HG02642 (cell line): ENCODE measurements at regions not wholly inside any gene's neighbourhood (a gene's known extent, or its start where the extent isn't known, plus 50 kb on each side); places are given as distances from the start of the nearest gene placed in this dataset.

Experiments used
- ATAC-seq: cut with Tn5 transposase; IDR thresholded peaks from one replicate; pipeline ENCODE4 v1.9.1; 2021; ENCODE audit warnings: mild to moderate bottlenecking; ENCODE audit not compliant: unreplicated experiment, poor library complexity

DNA sequence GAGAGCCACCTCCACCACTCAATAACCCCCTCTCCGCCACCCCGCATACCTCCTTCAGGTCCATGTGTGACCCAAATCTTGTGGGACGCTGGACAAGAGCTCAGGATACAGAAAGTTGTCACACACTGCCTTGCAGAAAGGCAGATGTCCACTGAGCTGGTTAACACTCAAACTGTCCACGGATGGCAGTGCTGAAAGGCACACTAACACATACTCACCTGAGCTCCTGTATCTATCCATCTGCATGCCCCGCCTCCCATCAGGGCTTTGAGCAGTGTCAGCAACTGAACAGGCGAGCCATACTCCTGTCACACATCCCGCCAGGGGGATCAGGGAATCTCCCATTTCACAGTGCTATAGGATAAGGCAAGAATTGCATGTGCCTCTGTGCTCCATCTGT is 642.0 kb downstream of the GALC start:
- no peak for ATAC-seq

DNA sequence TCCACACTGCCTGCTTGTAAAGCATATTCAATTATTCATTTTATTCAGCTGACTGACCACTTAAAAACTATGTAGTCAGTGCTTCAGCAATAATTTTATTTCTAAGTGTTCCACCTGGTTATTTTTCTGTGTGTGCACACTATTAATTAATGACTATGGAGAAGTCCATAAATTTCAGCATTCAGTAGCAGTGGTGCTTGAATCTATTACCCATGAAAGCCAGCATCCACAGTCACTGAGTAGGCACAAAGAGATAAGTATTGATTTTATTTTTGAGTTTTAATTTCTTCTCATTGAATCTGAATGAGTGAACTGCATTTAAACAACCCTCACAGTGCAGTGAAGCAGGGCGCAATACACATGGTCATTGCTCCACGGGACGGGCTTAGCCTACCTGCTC is 643.1 kb downstream of the GALC start:
- no peak for ATAC-seq

DNA sequence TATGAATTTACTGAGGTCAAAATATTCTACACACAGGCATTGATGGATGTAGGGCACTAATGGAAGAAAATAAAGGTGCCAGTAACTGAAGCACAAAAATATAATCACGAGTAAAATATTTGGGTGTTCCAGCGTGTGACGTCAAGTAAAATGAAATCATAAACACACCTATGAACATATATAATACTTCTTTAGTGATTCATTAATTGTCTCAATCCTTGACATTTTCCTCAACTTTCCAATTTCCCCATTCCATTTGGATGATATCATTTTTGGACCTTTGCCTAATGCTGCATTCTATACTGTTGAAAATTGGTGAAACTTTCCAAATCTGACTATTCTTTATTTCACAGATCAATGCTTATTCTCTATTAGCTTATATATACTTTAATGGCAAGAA is 649.3 kb downstream of the GALC start:
- ATAC-seq: no peak

DNA sequence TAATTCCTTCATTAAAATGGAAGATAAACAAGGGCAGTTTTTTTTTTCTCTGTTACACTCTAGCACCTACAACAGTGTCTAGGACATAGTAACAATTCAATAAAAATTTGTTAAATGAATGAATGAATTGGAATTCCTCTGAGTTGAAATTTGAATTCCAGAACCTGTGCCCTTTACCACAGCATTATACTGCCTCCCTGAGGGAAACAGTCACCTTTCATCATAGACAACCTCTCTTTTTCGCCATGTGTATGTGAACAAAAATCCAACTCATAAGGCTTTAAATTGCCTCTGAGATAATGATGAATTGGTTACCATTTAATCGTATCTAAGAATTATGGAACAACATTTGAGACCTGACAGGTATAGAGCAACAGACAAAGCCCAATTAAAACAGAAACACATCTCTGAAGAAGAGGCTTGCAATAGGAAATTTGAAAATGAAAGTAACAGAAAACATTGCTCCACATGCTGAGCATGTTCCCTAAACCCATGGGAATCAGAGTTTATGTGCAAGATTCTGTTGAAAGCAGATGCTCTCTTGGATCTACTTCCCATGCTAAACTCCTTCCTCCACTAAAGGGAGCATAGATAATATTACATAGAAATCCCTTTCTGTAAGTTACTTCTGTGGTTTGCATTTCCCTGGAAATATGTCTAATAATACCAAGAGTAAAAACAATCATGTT is 657.8 kb downstream of the GALC start:
- no peak for ATAC-seq

DNA sequence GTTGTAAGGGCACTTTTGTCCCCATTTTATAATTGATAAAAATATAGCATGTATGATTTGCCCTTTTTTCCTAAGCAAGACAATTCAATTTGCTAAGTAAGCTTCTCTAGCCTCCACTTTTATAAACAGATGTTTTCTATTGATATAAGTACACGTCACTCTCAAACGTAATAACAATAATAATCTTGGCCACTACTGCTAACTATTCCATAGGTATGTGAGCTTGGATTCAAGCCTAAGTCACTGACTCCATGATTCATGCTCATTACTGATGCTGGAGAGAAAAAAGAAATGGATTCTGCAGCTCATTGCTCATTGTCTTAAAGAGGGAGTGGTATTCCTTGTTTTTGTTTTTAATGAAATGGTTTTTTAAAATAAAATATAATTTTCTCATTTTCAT is 661.0 kb downstream of the GALC start:
- ATAC-seq: no peak

DNA sequence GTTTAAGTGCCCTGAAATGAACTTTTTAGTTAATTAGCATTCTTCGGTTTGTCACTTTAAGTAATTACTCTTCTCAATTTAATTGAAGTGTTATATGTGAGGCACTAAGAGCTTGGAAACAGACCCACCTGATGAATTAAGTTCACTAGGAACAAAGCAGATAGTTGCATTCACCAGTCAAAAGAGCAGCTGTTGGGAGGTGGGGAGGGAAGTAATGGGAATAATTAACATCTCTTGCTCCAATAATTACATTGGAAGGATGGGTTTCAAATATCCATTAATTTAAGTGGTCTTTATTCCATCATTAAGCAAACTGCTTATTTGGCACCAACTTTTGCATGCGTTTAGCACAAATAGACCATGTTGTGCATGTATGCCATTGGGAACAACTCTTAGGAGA is 667.2 kb downstream of the GALC start:
- no peak for ATAC-seq

DNA sequence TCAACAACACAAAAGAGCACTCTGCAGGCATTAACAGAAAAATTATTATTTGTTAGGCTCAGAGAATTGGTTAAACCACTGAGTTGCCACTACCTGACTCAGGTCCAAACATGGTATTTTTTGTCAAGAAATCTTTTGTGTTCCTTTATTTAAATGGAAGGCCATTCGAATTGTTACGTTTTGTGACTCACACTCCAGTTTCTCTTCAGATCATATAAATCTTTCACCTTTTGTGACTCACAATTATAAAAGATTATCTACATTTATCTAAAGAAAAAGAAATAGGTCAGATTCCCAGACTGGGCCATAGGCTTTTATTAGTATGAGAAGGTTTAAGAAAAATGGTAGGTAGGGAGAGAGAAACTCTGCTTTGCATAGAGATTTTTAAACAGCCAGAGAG is 669.8 kb downstream of the GALC start:
- ATAC-seq: no peak

DNA sequence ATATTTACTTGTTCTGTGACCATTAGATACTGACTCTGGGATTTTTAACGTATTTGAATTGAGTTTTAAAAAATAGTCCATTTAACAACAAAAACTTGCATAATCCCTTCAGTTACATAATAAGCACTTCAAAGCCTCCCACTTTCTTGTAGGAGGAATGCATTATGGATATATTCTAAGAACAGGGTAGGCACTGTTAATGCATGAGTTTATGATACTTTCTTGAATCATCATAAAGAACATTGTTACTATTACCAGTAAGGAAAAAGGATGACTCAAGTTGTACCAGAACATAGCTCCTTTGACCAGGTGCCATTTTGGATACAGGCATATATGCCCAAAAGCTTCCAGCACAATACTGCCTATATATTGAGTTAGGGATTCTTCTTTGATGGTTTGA is 671.4 kb downstream of the GALC start:
- no peak for ATAC-seq

DNA sequence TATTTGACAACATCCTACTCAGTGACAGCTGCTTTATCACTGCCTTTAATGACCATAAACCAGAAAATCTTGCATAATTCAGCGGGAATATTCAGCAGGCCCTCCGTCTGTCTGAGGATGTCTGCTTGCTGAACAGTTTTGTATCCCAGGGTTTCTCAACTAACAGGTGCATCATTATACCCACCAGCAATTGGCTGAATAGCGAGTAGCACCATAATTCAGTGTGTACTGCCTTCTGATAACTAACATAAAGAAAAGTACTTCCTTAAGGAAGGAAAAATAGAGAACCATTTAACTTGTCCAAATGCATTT is 680.1 kb downstream of the GALC start:
- no peak for ATAC-seq

DNA sequence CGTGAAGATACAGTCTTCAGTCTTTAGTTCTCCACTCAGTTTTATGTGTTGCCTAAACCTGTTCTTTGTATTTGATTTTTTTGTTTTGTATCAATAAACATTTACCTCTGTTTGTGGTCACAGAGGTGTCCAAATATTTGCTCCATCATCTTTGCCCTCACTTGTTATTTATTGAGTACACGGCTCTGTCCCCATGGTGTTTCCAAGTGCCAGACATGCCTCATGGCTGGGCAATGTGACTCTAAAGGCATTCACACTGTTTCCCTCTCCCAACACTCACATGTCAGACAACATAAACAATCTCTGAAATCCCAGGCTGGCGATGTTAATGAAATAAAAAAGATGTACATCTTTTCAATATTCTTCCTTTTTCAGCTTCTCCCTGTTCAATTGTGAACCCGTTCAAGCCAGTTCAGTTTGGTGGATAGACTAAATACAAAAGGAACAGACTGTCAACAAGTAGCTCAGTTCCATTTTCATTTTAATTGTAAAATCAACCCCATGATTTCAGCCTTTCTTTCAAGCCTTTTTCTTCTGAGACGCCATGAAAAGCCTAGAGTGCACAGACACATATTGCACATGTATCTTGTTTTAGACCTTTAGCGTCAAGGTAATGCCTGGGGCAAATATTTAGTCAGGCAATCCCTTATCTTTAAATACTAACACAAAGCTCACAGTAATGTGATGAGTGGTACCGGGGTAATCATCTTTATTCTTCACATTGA is 680.7 kb downstream of the GALC start:
- no peak for ATAC-seq

DNA sequence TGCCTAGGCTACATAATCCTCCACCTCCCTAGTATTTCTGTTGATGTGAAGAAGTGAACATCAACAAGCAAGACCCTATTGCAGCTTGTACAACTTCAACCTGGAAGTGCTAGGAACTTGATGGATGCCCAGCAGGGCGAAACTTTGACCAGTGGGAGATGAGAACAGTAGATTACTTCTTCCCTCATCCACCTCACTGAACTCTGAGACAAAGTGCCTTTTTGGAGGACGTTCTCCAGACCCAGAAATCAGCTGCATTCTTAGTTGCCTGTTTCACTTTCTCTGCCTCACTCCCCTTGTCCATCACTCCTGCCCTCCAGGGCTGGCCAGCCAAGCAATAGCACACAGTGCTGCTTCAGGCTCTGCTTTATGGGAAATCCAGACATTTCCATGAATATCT is 683.4 kb downstream of the GALC start:
- no peak for ATAC-seq

DNA sequence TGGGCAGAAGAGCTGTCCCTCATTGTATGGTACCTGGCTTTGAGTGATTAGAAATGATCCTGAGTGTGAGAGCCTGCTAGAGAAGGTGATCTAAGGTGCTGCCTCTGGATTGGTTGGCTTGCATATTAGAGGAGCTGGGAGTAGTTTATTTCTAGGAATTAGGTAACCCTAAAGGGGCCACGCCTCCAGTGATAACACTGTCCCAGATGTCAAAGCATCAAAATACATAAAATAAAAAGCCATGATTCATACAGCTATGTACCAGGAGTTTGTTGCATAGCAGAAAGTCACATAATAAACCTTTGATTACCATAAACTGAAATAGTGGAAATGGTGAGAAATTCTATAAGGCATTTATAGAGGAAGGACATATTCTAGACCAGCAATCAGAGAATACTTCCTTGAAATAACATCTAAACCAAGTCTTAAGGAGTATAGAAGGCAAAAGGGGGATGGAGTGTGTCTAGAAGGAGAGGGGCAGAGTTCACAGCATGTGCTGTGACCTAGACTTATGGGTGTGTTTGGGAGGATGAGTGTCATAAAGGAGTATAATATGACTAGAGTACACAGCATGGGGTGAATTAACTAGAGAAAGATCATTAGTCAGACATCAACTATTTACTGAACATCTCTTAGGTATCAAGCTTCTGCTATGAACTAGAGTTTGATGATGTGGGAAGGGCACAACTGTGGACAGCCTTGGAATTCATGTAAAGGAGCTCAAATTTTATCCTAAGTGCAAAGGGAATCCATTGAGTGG is 686.4 kb downstream of the GALC start:
- no peak for ATAC-seq

DNA sequence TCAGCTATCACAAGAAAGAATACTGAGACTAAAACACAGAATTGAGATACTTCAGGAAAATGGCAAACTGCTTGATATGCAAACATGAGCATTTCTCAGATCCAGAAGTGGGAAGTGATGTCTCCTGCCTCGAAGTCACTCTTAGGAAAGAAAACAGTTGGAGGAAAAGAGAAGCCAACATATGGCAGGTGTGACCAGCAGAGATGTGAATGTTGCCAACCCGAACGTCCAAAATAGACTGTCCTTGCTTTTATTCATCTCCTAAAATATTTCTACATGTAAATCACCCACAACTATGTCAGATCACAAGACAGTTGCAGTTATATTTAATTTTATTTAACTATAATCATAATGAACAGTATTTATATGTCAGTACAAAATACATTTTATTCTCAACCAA is 687.6 kb downstream of the GALC start:
- no peak for ATAC-seq

DNA sequence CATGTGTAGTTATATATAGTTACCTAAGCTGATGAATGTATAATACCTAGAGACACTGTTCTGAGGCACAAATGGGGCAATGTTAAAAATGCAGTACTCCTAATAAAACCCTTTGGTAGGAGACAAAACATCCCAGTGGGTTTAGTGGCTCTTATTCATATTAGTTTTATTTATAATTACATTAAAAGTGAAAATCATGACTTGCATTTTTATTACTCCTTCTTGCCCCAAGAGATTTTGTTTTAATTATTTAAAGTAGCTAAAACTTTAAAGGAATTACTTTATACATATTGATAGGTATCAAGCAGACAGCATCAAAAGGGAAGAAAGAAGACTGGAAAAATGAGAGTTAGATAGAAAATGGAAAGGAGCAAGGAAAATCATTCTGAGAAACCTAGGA is 688.6 kb downstream of the GALC start:
- ATAC-seq: no peak

DNA sequence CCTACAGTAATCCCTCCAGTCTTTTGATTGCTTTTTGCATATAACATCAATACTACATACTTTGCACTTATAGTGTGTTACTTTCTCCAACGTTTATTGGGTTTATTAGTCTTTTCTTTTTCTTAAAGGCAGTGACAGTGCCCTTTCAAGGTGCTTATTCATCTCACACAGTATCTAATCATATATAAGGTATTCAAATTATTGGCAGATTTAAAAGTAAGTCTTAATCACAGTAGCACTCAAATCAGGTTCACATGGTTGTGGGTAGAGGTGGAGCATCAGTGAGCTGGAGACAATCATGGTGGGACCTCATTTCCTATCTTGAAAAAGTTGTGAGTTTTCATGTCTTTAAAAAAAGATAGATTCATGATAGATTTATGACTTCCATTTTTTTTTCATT is 706.2 kb downstream of the GALC start:
- no peak for ATAC-seq

DNA sequence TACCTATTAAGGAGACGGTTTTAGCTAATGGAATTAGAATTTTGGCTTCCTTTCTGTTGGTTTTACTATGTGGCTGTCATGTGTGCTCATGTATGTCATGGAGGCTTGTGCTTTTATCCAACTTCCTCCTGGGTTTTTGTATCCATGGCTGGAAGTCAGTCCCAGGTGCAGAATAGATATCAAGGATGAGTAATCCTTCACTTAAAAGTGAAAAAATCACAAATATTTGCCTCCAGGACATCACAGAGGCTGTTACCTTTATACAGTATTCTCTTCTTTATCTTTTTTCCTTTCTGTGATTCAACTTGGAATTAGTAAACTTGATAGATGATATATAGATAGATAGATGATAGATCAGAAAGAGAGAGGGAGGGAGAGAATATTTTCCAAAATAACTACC is 706.8 kb downstream of the GALC start:
- ATAC-seq: no peak

DNA sequence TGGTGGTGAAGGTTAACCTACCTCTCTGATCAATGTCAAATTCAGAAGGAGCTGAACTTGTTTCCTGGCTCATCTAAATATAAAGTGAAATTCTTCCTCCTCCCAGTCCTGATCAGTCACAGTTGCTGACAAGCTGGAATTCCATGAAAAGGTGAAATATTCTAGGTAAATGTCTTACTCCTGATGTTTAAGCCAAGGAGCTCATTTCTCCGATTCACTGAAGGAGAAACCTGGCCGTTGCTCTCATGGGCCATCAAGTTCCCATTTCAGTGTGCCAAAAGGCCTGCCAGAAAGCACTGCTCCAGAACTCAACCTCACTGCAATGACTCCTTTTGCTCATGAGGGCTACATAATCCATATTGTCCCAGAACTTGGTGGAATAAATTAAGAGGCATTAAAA is 707.5 kb downstream of the GALC start:
- no peak for ATAC-seq

DNA sequence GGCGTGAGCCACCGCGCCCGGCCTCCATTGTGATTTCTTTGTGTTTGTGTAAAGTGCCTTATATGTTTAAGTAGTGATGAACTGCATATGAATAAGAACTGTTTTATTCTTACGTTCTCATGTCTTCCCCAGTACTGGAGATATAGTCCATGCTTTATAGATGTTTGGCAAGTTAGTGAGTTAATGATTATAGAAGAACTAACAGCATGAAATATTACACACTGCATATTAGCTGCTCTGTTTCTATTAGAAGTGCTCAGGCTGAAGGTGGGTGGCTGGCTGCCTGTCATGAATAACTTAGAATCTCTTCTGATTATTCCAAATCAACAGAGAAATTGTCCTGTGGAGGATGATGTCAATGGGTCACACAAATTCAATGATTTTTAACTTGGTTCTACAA is 709.4 kb downstream of the GALC start:
- no peak for ATAC-seq

DNA sequence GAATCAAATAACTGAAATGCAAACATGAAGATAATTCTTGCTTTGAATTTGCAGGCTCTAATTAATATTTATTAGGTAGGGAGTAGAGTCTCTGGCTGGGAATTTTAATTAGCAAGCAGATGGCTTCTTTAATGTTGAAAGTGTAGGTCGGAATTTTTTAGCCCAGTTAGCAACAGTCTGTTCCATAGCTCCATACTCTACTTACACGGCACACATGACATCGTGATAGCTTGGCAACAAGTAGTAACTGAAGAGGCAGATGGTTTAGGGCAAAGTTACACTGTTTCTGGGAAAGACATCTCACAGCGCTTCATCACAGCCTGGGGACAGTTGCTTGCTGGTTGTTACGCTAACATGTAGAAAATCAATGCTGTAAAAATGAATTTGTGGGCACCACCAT is 710.7 kb downstream of the GALC start:
- ATAC-seq: no peak

DNA sequence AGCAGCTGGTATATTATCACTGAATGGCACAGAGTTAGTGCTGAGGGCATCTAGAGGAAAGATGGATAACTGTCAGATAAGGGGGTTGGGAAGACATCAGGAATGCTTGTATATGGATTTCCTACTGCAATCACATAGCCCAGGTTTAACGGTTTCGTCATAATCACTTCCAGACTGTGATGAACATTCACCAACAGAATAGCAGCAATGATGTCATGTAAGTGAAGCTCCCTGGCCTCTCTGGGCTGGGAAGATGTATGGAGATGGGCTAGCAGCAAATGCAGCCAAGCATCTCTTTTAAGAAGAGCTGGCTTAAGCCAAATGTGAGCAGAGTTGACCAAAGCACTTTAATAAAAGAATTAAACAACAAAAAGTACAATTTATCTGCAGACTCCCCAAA is 714.6 kb downstream of the GALC start:
- no peak for ATAC-seq

DNA sequence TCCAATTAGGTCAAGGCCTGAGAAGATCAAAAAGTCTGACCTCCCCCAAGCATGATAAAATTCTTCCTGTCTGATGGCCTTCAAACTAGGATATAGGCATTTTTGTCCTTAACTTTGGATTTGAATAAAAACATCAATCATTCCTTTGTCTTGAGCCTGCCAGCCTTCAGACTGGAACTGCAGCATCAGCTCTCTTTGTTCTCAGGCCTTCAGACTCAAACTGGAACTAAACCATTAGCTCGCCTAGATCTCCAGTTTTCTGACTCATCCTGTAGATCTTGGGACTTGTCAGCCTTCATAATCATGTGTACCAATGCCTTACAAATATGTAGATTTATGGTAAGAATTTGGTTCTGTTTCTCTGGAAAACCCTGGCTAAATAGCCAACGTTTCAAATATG is 721.7 kb downstream of the GALC start:
- ATAC-seq: no peak

DNA sequence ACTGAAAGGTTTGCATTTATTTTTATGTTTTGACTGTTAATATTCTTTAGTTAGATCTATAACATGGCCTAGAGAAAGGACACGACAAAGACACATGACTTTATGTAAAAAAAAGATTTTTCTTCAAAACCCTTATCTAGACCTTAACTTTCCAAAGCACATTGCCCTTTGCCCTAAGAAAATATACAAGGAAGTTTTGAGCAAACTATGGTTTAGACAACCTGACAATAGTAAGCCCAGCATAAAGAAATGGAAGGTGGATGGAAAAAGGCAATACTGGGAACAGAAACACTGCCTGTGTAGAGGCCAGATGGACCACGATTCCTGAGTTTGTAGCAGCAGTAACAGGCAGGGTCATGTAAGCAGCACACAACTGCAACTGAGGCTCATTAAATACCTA is 724.0 kb downstream of the GALC start:
- no peak for ATAC-seq
